Mesodermal cell (in vitro differentiated cells): ENCODE measurements at regions not wholly inside any gene's neighbourhood (a gene's known extent, or its start where the extent isn't known, plus 50 kb on each side); places are given as distances from the start of the nearest gene placed in this dataset.

Source experiments
- H3K27ac ChIP-seq: 2 replicates; pipeline ENCODE4 v1.7.0; 2013; ENCODE audit warnings: mild to moderate bottlenecking, low read depth, low read length, moderate library complexity; ENCODE audit not compliant: severe bottlenecking
- H3K36me3 ChIP-seq: 2 replicates; pipeline ENCODE4 v1.7.1; 2013; ENCODE audit warnings: mild to moderate bottlenecking, low read length, moderate library complexity; ENCODE audit not compliant: control insufficient read depth, insufficient read depth
- H3K4me1 ChIP-seq: one replicate; pipeline ENCODE4 v1.7.1; 2013; ENCODE audit warnings: mild to moderate bottlenecking, low read length; ENCODE audit not compliant: insufficient read depth, control insufficient read depth, poor library complexity, severe bottlenecking
- H3K4me3 ChIP-seq: 2 replicates; pipeline ENCODE4 v1.7.0; 2013; ENCODE audit warnings: low read length, control low read depth, mild to moderate bottlenecking; ENCODE audit not compliant: insufficient read depth, poor library complexity, severe bottlenecking; ENCODE audit errors: extremely low read depth
- H3K9me3 ChIP-seq: 2 replicates; pipeline ENCODE4 v1.7.1; 2013; ENCODE audit warnings: mild to moderate bottlenecking, low read length, moderate library complexity; ENCODE audit not compliant: control insufficient read depth
- WGBS, 2 experiments: methylation state at CpG; one replicate each; pipeline ENCODE4 v1.1.5; 2013; ENCODE audit warnings: missing lambda C conversion rate in 2 of 2; ENCODE audit not compliant: insufficient coverage in 2 of 2; 5-methylcytosine and 5-hydroxymethylcytosine counted together

DNA sequence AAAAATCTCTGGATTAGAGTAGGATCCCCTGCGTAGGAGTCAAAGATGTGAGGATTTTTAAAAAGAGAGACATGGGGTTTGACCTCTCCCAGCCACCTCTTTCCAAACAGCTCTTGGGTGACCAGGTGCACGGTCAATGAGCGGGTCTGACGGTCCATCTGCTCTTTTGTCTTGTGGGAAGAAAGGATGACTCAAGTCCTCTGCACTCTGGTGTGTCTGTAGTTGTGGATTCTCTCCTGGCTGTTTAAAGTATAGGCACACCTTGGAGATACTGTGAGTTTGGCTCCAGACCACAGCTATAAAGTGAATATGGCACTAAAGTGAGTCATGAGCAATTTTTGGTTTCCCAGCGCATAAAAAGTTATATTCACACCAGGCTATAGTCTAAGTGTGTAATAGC lies 209.8 kb downstream of the BMP7 start:
- Histone ChIP-seq H3K4me1 (no peaks in the 10 kb centered on the region), H3K36me3 (no peaks in the 10 kb centered on the region), H3K9me3 (no peaks in the 10 kb centered on the region), H3K27ac (no peak overlapping the region), H3K4me3 (no peak overlapping the region)
- WGBS, 2 experiments = 90 to 100% methylated on average over 1 to 2 of the region's 5 CpGs

DNA sequence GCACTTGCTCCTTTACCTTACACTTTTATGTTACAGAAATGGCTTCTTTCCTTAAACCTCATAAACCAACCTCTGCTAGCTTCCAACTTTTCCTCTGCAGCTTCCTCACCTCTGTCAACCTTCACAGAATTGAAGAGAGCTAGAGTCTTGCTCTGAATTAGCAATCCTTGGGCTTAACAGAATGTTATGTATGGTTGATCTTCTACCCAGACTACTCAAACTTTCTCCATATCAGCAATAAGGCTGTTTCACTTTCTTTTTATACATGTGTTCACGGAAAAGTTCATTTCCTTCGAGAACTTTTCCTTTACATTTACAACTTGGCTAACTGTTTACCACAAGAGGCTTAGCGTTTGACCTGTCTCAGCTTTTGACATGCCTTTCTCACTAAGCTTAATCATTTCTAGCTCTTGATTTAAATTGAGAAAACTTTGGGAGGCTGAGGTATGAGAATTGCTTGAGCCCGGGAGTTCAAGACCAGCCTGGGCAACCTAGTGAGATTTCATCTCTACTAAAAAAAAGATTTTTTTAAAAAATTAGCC lies 207.3 kb downstream of the BMP7 start:
- no peak overlapping the region for H3K27ac ChIP-seq
- WGBS, 2 experiments = 90 to 95% methylated on average over 2 of the region's 4 CpGs
- no peaks in the 10 kb centered on the region for H3K9me3 ChIP-seq
- H3K4me1 ChIP-seq = no peaks in the 10 kb centered on the region
- H3K4me3 ChIP-seq = no peak overlapping the region
- H3K36me3 ChIP-seq = no peaks in the 10 kb centered on the region

DNA sequence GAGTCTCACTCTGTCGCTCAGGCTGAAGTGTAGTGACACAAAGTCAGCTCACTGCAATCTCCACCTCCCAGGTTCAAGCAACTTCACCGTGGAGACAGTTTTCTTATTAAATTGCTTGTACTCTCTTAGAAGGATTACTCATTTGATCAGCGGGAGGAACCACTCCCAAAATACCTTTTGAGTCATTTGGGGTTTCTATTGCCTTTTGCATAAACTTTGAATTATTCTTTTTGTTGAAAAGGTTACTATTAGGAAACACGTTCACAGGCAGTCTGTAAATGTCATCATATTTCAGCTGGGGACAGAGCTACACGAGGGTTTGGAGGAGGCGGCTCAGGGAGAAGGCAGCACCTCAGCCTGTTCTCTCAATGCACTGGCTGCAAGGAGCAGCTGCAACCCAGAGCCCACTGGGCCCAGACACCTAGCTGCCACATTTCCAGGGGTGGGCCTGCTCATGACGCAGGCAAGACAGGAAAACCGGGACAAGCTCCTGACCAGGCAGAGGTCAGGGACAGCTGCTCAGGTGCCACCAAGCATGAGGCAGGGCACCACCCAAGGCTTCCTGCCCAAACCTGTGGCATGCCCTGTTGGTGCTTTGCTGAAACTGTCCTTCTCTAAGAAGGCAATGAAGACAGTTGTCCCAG lies 205.9 kb downstream of the BMP7 start:
- Histone ChIP-seq H3K36me3 (no peaks in the 10 kb centered on the region), H3K27ac (no peak overlapping the region)
- 83 to 93% methylated on average over 5 to 6 of the region's 8 CpGs for WGBS, 2 experiments

DNA sequence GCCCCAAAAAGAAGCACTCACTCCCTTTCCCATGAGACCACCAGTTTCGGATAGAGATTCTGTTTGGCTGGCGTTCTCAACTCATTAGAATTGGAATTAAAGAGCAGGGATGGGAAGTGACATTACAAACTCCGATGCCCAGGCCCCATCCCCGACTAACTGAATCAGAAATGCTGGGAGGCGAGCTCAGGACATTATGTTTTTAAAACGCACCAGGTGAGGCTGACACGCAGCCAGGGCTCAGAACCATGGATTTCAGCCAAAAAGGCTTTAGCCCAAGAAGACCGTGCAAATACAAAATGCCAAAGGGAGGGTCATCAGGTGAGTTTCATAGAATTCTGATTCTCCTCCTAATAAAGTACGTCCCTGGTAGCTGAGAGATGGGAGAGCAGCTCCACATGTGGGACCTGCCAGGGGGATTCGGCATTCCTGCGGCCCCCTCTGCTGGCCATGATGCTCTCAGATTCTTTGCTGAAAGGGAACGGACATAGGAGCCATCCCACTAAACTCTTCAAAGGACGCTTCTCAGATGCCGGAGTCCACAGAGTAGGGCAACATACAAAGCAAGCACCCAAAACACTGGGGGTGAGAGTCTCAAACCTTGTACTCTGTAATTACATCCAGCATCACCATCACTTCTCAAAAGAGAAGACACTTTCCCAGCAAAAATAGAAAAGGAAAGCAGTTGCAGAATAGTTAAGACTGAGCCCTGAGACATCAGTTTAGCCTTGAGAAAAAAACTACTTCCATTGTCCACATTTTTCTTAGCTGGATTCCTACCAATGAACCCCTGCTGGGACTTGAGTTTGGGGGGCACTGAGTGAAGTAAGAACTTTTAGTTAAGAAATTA lies 205.2 kb downstream of the BMP7 start:
- H3K36me3 ChIP-seq = no peaks in the 10 kb centered on the region
- H3K9me3 ChIP-seq = no peaks in the 10 kb centered on the region
- H3K4me3 ChIP-seq = no peak overlapping the region
- H3K4me1 ChIP-seq = peaks cover 13% of the 10 kb centered on the region
- WGBS, 2 experiments = 43 to 50% methylated on average over 10 to 11 of the region's 14 CpGs
- H3K27ac ChIP-seq = no peak overlapping the region

More for the DNA sequence above, 205.9 kb downstream of the BMP7 start:
- Histone ChIP-seq H3K4me1 (peaks cover 6% of the 10 kb centered on the region), H3K4me3 (no peak overlapping the region), H3K9me3 (no peaks in the 10 kb centered on the region)

DNA sequence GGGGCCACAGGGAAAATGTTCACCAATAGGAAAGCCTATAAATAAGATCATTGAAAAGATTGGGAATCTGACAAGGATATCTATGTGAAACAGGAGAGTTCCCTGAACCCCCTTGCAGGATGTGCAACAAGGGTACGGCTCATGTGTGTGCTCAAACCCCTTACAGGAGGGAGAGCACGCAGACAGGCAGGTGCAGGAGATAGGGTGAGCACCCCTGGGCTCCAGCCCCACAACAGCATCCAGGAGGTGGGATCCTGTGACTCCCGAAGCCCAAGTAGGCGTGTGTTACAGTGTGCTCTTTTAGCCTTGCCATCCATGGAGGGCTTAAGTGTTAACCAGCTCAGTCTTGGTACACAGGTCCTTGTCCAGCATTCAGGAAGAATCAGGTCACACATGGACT lies 204.2 kb downstream of the BMP7 start:
- H3K27ac ChIP-seq = no peak overlapping the region
- H3K9me3 ChIP-seq = no peaks in the 10 kb centered on the region
- H3K4me1 ChIP-seq = peaks cover 20% of the 10 kb centered on the region
- H3K4me3 ChIP-seq = no peak overlapping the region
- no peaks in the 10 kb centered on the region for H3K36me3 ChIP-seq
- 76 to 82% methylated on average over 4 of the region's 4 CpGs for WGBS, 2 experiments

DNA sequence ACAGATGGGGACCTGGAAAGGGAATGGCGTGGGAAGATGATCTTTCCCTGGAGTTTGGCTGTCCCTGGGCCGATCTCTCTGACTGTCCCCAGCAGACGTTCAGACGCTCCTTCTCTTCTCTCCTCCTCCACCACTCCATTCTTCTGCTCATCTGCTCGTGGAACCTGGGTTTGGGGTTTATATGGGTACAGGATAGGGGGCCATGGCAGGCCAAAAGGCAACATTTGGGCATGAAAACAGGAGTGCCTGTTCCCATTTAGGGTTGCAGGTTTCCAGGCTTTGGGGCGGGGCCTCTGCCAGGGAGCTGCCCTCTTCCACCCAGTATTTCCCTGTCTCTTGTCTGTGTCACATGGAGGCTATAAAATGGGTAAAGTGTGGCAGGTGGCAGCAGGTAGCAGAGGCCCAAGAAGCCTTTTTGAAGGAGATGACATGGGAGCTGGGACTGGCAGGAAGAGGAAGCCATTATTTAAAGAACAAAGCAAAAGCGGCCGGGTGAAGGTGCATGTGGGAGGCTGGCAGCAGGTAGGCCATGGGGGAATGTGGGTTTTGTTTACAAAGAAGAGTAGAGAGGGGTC lies 203.7 kb downstream of the BMP7 start:
- WGBS, 2 experiments = 89 to 100% methylated on average over 2 to 4 of the region's 8 CpGs

DNA sequence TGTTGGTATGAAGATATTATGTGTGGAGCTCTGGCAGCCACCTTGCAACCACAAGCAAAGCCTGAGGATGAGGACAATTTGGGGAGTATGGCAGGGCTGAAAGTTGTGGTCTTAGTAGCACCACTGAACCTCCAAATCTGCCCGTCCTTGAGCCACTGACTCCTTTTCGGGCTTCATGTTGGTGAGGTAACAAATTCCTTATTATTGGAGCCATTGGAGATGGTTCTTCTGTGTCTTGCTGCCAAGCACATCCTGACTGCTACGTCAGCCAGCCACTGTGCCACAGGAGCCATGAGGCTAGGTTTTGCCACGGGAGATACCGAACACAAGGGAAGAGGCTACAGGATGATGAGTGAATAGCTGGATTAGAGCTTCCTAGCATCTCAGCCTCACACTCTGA lies 201.6 kb downstream of the BMP7 start:
- WGBS, 2 experiments = 96 to 100% methylated on average over 2 to 3 of the region's 5 CpGs
- peaks cover 22% of the 10 kb centered on the region for H3K4me1 ChIP-seq

More for the DNA sequence above, 203.7 kb downstream of the BMP7 start:
- Histone ChIP-seq H3K4me3 (no peak overlapping the region), H3K4me1 (peaks cover 20% of the 10 kb centered on the region), H3K27ac (no peak overlapping the region), H3K36me3 (no peaks in the 10 kb centered on the region), H3K9me3 (no peaks in the 10 kb centered on the region)

DNA sequence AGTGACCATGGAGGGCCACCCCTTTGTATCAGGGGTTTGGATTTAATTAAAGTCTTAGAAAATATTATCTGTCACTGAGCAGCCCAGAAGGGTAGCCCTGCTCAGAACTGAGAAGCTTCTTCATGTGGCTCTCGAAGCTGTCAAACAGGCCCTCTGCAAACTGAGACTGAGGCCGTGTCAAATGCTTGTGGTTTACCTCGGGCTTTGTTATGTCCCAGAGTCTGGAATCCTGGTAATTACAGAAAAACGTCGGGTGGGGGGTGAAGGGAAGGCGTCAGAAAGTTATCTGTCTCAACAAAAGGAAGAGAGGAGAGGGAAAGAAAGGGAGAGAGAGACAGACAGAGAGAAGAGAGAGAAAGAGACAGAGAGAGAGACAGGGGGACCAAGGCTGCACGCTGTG lies 200.8 kb downstream of the BMP7 start:
- no peak overlapping the region for H3K4me3 ChIP-seq
- WGBS, 2 experiments = 26 to 38% methylated on average over 5 to 7 of the region's 7 CpGs
- peaks cover 25% of the 10 kb centered on the region for H3K4me1 ChIP-seq
- no peaks in the 10 kb centered on the region for H3K36me3 ChIP-seq
- peak overlapping the region; percentile 33 for H3K27ac ChIP-seq
- H3K9me3 ChIP-seq = no peaks in the 10 kb centered on the region

More for the DNA sequence above, 201.6 kb downstream of the BMP7 start:
- no peak overlapping the region for H3K27ac ChIP-seq
- H3K9me3 ChIP-seq = no peaks in the 10 kb centered on the region
- no peak overlapping the region for H3K4me3 ChIP-seq
- no peaks in the 10 kb centered on the region for H3K36me3 ChIP-seq

DNA sequence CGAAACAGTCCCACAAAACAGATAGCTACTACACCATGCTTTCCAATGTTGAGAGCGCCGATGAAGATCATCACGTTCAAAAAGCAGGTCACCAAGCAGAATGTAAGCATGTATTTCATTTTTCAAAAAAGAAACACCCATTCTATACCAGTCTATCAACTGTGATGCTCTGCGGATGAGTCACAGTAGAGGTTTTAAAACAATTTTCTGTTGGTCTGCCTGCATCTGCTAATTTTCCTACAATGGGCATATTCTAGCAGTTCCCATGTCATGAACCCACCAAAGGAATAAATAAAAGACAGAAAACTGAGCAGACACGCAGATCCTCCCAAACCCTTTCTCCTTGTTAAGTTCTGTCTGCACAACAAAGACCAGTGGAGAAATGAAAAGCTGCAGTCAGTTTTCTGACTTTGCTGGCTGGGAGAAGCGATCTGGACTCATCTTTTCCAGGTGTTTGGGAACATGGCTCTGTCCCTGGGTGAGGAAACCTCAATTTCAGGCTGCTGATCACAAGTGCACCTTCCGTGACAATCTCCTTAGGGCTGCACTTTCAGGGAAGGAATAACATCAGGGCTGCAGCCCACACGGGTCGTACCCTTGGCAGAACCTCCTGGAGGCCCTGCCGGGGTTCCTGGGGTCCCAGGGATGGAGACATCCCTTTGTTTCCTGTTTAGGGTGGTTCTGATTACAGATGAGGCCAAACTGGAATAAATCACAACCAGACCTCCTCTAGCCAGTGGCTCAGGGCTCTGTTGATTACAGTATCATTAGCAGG lies 200.1 kb downstream of the BMP7 start:
- 88 to 89% methylated on average over 9 to 11 of the region's 11 CpGs for WGBS, 2 experiments

DNA sequence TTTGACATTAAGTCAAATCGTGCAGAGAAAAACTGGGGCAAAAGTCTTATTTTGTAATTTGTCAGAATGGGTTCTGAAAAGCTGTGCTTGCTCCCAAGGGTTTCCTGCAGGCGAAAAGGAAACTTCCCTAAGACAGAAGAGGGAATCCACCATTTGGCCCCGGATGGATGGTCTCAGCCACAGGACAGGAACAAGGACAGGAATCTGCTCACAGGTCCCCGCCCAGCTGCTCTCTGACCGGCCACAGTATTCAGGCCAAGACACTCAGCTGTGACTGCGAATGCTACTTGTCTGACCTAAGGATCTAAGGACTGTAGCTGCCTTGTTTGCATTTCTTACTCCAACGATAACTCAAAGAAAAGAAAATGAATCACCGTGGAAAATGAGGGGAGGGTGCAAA lies 197.0 kb downstream of the BMP7 start:
- peaks cover 48% of the 10 kb centered on the region for H3K4me1 ChIP-seq
- H3K4me3 ChIP-seq = no peak overlapping the region
- WGBS, 2 experiments = 90 to 91% methylated on average over 7 of the region's 8 CpGs
- no peak overlapping the region for H3K27ac ChIP-seq
- no peaks in the 10 kb centered on the region for H3K9me3 ChIP-seq
- H3K36me3 ChIP-seq = no peaks in the 10 kb centered on the region

More for the DNA sequence above, 200.1 kb downstream of the BMP7 start:
- H3K9me3 ChIP-seq = no peaks in the 10 kb centered on the region
- no peak overlapping the region for H3K4me3 ChIP-seq
- H3K36me3 ChIP-seq = no peaks in the 10 kb centered on the region
- no peak overlapping the region for H3K27ac ChIP-seq
- peaks cover 31% of the 10 kb centered on the region for H3K4me1 ChIP-seq
